ENCODE measurements at regions not wholly inside any gene's neighbourhood (a gene's known extent, or its start where the extent isn't known, plus 50 kb on each side); places are given as distances from the start of the nearest gene placed in this dataset.

DNA sequence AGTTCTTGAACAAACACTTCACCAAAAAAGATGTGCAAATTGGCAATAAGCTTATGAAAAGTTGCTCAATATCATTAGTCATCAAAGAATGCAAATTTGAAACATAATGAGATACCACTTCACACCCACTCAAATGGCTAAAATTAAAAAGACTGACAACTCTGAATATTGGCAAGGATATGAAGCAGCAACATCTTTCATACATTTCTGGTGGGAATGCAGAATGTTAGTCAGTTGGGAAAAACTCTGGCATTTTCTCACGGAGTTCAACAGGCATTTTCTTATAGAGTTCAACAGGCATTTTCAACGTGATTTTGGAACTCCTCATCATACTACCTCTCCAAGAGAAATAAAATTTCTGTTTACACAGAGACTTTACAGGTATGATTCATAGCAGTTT lies 297.4 kb upstream of the MAGEC2 start (continued):
- TF ChIP-seq ZNF737 (CRISPR knock-in tag; IDR thresholded peaks at IDR 0.05; ENCODE audit: borderline replicate concordance) (no peak), ZNF263 (CRISPR knock-in tag; IDR thresholded peaks at IDR 0.05) (no peak), SMAD9 (CRISPR knock-in tag; IDR thresholded peaks at IDR 0.05) (no peak), ZC3H4 (CRISPR knock-in tag; IDR thresholded peaks at IDR 0.05; ENCODE audit: borderline replicate concordance) (no peak), HCFC1 (IDR thresholded peaks at IDR 0.05; ENCODE audit: low read depth, low read length) (no peak), ZNF572 (CRISPR knock-in tag; IDR thresholded peaks at IDR 0.05) (no peak), ONECUT2 (CRISPR knock-in tag; IDR thresholded peaks at IDR 0.05) (no peak), ZNF724P (CRISPR knock-in tag; IDR thresholded peaks at IDR 0.05; ENCODE audit: borderline replicate concordance) (no peak), ZNF431 (CRISPR knock-in tag; IDR thresholded peaks at IDR 0.05; ENCODE audit: borderline replicate concordance, low read depth) (no peak), TAF15 (IDR thresholded peaks at IDR 0.05; ENCODE audit: low read depth, low read length, poor library complexity, severe bottlenecking) (no peak)
- TF ChIP-seq, protein P1, sequence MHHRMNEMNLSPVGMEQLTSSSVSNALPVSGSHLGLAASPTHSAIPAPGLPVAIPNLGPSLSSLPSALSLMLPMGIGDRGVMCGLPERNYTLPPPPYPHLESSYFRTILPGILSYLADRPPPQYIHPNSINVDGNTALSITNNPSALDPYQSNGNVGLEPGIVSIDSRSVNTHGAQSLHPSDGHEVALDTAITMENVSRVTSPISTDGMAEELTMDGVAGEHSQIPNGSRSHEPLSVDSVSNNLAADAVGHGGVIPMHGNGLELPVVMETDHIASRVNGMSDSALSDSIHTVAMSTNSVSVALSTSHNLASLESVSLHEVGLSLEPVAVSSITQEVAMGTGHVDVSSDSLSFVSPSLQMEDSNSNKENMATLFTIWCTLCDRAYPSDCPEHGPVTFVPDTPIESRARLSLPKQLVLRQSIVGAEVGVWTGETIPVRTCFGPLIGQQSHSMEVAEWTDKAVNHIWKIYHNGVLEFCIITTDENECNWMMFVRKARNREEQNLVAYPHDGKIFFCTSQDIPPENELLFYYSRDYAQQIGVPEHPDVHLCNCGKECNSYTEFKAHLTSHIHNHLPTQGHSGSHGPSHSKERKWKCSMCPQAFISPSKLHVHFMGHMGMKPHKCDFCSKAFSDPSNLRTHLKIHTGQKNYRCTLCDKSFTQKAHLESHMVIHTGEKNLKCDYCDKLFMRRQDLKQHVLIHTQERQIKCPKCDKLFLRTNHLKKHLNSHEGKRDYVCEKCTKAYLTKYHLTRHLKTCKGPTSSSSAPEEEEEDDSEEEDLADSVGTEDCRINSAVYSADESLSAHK (CRISPR knock-in tag; IDR thresholded peaks at IDR 0.05; ENCODE audit: borderline replicate concordance), result no peak
- TF ChIP-seq, protein P2, sequence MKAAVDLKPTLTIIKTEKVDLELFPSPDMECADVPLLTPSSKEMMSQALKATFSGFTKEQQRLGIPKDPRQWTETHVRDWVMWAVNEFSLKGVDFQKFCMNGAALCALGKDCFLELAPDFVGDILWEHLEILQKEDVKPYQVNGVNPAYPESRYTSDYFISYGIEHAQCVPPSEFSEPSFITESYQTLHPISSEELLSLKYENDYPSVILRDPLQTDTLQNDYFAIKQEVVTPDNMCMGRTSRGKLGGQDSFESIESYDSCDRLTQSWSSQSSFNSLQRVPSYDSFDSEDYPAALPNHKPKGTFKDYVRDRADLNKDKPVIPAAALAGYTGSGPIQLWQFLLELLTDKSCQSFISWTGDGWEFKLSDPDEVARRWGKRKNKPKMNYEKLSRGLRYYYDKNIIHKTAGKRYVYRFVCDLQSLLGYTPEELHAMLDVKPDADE (CRISPR knock-in tag; IDR thresholded peaks at IDR 0.05), result no peak
- TF ChIP-seq, protein P3, sequence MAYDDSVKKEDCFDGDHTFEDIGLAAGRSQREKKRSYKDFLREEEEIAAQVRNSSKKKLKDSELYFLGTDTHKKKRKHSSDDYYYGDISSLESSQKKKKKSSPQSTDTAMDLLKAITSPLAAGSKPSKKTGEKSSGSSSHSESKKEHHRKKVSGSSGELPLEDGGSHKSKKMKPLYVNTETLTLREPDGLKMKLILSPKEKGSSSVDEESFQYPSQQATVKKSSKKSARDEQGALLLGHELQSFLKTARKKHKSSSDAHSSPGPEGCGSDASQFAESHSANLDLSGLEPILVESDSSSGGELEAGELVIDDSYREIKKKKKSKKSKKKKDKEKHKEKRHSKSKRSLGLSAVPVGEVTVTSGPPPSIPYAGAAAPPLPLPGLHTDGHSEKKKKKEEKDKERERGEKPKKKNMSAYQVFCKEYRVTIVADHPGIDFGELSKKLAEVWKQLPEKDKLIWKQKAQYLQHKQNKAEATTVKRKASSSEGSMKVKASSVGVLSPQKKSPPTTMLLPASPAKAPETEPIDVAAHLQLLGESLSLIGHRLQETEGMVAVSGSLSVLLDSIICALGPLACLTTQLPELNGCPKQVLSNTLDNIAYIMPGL (CRISPR knock-in tag; IDR thresholded peaks at IDR 0.05; ENCODE audit: borderline replicate concordance in 1 of 2, low read depth in 1 of 2), result no peak

Measured in HepG2 (cell line).